Dermis blood vessel endothelial cell (primary cell): ENCODE measurements at regions not wholly inside any gene's neighbourhood (a gene's known extent, or its start where the extent isn't known, plus 50 kb on each side); places are given as distances from the start of the nearest gene placed in this dataset.

Experiments
- DNase-seq: peaks from one replicate; pipeline ENCODE4 v3.0.0; 2010

DNA sequence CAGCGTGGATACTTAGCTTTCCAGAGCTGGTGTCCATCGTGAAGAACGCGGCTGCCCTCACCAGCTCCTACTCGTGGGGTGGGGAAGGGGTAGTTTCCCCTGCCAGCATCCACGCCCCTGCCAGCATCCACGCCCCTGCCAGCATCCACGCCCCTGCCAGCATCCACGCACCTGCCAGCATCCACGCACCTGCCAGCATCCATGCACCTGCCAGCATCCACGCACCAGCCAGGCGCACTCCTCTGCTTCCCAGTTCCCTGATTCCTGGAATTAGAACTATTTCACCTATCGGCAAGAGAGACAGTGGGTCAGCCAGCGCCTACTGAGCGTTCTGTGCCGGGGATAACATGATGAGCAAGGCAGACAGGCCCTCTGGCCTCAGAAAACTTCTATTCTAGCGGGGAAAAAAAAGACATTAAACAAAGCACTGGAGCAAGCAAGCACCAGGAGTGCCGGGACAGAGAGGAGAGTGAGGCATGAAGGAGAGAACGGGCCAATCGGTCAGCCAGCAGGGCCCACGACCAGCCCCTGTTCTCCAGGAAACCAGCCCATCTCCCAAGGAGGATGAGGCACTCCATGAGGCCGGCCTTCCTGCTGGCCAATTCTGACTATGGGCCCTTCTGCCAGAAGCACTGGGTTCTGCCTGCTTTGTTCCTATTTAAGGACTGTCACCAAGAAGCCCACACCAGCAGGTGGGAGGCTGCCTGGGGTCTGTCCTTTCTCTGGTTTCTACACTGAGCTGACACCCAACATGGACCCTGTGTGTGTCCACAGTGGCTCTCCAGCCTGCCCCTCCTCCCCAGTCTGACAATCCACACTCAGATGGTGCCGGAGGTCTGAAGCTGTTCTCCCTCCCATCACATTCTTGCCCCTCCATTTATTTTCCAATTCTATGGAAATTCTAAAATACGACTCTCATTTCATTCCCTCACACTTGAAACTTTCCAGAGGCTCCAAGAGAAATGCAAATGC lies 78.4 kb upstream of the SALL3 start:
- no peak for DNase-seq

DNA sequence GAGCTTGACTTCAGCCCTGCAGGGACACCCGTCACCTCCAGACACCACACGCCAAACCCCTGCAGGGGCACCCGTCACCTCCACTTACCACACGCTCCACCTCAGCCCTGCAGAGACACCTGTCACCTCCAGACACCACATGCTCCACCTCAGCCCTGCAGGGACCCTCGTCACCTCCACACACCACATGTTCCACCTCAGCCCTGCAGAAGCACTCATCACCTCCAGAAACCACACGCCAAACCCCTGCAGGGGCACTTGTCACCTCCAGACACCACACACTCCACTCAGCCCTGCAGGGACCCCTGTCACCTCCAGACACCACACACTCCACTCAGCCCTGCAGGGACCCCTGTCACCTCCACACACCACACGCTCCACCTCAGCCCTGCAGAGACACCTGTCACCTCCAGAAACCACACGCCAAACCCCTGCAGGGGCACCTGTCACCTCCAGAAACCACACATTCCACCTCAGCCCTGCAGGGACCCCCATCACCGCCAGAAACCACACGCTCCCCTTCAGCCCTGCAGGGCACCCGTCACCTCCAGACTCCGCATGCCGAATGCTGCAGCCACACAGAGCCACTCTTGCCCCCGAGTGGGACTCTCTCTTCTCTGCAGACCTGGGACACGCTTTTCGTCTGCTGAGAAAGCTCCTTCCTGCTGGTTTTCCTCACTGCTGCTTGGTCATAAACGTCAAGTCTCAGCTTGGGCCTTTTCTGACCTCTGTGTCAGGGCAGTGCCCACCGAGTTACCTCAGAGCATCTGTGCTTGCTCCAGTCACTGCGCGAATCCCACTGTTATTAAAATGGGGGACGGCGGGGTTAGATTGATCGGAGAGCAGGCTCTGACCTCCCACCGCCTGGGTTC lies 77.5 kb upstream of the SALL3 start:
- DNase-seq, result no peak

DNA sequence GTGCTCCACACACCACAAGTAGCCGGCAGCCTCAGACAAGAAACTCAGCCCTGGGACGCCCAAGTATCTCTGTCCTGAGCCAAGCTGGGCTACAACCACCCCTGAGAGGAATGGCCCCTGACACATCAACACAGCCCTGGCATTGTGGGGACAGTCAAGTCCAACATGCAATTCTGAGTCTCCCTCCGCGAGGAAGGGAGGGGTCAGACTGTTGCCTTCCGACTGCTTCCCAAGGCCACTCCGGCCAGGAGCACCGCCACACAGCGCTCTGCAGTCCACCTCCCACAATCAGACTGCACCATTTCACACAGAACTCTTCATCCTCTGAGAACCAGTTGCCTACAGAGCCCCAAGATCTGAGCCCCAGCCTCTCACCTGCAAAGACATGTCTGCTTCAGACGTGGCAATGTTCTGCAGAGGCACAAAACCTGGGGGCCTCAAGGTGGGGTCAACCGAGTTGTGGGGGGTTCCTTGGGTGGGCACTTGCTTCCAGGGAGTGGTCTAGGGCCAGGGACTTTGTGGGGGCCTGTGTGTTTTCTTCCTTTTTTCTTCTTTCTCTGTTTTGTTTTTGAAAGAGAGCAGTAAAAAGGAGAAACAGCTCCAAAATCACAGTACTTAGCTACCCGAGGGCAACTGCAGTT lies 76.7 kb upstream of the SALL3 start:
- no peak for DNase-seq

DNA sequence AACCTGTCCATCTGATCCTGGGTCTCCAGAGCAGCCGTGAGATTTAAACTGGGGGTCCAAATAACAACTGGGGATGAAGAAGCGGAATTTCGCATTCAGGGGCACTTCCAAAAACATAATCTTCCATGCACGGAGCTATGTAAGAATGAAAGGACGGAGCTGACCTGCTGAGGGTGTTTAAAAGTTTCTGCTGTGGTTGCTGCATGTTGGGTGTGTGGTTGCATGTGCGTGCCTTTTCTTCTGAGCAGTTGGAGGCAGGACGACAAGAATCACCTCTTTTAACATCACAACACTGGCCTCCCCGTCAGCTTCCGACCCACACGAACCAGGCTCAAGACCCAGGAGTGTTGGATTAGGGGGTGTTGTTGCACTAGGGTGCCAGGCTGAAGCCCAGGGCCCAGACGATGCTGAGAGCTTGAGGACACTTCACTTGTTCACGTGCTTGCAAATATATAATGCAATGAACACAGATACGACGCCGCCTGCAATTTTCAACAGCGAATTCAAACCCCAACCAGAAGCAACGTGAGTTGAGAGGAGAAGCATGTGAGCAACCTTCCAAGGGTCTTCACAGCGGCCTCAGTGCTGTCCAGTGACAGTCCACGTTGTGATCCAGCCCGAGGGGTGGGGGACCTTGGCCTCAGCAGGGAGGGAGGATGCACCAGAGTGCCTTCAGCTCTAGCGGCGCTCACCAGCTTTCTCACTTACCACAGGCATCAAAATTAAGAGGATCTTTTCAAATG lies 76.0 kb upstream of the SALL3 start:
- DNase-seq, result no peak

DNA sequence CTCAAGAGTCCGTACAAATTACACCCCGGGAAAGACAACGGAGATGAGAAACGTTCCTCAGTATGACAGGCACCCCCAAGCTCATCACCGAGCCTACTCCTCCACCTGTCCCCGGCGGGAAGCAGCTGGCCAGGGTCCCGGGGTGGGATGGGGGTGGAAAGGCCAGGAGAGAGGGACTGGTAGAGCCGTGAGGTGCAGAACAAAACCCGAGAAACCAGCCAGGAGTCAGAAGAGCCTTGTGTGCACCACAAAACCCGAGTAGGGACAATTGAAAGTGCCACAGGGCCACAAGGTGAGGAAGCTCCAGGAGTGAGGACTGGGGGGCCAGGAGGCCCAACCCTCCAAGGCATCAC lies 75.5 kb upstream of the SALL3 start:
- DNase-seq, result no peak

DNA sequence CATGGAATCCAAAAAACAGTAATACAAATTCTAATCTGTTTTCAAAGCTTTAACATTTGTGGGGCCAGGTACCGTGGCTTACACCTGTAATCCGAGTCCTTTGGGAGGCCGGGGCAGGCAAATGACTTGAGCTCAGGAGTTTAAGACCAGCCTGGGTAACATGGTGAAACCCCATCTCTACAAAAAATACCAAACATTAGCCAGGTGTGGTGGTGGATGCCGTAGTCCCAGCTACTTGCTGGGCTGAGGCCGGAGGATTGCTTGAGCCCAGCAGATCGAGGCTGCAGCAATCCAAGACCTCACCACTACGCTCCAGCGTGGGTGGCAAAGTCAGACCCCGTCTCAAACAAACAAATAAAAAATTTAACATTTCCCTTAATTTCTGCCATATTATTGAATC lies 74.3 kb upstream of the SALL3 start:
- no peak for DNase-seq

DNA sequence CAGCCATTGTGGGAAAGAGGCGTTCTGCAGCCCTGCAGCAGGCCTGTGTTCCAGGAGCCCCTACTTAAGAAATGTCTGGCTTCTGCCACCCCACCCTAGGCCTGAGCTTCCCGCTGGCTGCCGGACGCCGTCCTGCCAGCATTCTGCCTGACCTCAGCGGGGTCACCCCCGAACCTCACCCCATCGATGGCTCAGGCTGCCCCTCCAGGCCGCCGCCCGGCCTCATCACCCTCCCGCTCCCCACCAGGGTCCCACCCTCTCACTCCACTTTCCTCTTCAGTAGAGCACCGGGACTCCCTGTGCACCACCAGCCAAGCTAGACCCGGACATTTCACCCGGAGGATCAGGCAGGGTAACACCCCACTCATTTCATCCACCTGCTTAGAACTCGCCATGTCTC lies 73.6 kb upstream of the SALL3 start:
- no peak for DNase-seq

DNA sequence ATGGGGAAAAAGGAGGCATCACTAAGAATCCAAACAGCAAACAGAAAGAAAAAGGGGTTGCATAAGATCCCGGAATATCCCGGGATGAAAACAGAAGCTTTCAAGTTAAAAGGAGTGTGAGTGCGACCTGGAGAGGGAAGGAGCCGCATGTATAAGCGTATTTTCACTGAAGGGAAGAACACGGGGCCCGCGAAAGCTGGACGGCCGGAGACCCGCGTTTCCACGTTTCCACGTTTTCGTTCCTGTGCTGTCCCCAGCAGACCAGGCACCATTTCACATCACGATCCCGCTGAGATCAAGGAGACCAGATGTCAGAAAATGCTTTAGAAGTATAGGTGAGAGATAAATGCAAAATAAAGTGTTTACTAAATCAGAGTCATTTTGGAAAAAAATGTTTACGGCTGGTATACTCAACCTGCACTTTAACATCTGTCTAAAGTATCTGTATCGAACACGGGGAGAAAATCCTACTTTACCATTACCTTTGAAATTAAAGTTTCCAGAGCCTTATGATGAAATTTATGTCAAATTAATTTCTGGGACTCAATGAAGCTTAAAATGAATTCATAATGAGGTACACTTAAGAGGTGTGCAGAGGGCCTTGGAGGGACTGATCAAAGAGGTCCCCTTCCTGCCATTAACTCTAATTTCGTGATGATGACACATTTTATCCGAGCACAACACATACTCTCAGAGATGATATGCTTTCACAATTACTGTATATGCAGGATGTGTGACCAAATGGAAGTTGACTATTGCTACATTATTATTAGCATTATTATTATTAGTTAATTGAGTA lies 71.0 kb upstream of the SALL3 start:
- DNase-seq, result no peak

DNA sequence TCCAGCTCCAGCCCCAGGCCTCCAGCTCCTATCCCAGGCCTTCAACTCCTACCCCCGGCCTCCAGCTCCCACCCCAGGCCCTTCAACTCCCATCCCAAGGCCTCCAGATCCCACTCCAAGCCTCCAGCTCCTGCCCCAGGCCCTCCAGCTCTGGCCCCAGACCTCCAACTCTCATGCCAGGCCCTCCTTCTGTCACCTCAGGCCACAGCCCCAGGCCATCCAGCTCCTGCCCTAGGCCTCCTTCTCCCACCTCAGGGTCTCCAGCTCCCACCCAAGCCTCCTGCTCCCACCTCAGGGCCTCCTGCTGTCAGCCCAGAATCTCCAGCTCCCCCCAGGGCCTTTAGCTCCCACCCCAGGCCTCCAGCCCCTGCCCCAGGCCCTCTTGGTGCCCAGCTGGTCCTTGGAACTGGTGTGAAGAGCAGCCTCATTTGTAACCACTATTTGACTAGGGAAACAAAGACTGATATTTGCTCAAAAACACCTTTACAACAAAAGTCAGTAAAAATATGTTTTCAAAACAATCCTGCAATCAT lies 67.8 kb upstream of the SALL3 start:
- DNase-seq, result no peak

DNA sequence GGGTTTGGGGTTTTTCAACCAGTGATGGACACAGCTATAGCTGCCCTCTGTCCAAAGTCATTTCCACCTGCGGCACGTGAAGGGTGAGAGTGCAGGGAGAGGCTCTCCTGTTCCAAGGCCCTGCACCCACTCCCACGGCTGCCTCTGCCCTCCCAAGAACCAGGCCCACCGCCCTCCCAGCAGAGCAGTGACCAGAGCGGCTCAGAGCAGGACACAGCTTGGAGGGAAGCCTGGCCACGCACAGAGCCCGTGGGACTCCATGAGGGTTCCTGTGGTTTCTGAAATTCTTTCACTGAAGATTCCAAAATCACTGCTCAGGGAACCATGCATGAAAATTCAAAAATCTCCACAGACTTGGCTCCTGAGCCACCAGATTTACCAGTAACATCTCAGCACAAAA lies 67.3 kb upstream of the SALL3 start:
- DNase-seq, result no peak

DNA sequence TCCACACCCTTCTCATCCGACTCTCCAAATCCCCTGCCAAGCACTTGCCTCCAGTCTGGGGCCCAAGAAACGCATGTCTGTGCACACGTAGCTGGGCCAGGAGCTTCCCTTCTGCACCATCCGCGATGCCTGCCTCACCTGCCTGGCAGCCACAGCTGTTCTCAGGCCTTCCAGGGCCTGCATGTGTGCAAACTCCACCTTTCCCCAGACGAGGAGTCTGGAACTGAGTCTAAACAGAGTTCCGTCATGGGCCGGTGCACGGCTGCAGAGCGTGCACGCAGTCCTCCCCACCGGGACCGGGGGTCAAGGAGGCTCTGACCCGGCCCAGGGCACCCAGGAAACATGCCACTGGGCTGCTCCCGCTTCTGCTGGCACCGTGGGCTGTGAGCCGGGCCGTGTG lies 66.8 kb upstream of the SALL3 start:
- DNase-seq, result no peak

DNA sequence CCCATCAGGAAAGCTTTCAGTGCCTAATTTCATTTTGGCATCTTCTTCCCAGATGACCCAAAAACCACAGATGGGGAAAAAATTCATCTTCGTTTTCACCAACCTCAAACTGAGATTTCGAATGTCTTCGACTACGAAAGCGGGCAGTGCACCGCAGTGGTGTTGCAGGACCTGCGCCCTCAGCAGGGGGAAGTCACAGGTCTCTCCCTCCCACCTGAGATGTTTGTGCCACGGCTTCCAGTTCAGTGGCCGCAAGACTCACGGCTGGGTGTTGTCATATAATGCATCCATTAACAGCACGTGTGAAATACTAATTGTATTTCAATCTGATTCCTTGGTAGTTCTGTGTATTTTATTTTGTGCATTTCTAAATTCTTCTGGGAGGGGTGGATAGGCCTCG lies 66.2 kb upstream of the SALL3 start:
- no peak for DNase-seq

DNA sequence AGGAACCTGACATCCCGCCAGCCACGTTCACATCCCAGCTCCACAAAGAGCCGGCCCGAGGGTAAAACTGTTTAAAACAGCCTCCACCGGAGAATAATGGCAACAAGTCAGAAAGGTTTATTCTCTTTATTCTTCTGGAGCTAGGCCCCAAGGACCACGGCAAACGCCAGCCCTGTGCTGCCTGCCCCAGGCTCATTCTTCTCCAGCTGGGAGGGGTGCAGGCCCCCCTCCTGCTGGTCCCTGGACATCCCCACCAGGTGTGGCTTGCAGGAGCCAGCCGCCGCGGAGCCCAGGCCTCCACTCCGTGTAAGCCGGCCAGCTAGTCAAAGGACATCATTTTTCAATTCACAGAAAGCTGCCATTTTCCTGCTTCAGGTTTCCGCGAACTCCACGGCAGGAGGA lies 65.8 kb upstream of the SALL3 start:
- DNase-seq, result no peak

DNA sequence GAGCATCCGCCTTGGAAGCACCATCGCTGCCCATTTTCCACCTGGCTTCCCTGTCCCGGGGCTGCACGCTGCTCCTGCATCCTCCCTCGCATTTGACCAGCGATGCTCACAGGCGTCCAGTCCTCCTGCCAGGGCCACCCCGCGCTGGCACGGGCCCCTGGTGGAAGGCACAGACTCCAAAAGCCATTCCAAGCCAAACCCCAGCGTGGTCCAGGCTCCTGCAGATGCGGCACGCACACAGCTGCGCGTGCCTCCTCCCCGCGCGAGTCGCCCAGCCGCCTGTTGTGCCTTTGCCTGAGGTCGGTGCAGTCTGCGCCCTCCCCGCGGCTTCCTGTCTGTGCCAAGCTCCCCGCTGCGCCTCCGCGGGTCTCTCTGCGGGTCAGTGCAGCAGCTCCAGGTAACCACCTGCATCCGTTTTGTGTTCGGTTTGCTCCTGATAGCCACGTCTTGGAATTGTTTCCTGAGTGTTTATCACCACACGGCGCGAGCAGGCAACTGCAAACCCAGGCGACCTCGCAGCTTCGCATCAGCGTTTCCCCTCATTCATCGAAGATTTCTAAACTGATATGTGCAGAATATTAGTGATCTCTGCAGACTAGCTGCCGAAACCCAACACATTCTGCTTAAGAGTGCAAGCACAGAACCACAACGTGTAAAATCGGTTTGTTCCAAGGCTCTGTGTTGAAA lies 65.2 kb upstream of the SALL3 start:
- no peak for DNase-seq

DNA sequence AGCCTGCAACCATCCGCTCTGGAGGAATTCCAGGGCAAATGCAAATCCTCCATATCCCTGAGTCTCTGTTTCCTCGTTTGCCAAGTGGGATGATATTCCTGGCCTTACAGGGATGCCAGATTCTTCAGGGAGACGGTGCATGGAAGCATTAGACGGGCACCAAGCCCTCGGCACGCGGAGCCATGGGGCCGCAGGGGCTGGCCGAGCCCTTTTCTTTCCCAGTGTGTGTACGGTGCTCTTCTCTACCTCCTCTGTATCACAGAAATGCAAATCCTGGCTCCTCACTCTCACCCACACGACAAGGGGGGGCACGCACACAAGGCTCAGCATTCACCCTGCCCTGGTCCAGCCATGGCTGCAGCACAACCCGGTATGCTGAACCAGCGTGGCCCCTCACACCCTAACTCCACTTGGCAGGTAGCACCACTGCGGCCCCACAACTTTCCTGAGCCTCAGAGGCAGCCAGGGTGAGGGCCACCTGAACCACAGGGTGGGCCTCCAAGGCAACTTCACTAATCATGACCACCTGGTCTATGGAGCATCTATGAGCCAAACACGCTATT lies 64.1 kb upstream of the SALL3 start:
- no peak for DNase-seq

DNA sequence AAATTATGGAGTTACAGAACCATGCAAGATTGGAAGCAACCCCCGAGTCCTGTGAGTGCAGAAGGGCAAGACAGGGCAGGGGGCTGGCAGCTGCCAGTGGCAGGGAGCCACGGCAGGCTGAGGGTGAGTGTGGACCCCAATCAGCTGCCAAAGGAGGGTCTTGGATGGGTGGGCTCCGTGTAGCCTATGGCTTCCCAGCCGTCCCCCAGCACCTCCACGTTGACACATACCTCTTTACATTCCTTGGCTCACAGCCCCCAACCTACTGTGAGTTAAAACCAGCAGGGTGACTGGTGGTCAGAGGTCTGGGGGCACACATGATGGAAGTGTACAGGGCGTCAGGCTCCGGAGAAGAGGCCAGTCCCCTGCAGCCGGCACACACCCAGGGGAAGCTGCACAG lies 60.9 kb upstream of the SALL3 start:
- no peak for DNase-seq

DNA sequence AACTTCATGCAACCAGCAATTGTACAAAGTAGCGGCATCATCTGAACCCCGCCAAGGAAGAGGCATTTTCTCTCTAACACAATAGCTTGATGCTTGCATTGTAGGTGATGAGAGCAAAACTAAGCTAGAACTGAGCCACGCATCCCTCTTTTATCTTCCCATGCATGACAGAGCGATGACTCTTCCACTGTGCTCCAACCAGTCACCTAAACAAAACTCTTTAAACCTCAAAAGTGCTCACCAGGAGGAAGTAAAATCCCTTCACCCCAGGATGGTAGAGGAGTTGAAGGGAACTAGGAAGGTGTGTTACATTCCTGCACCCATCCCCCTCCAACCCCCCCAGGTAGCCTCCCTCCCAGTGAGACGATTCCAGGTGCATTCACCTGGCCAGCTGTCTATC lies 59.7 kb upstream of the SALL3 start:
- DNase-seq, result no peak

DNA sequence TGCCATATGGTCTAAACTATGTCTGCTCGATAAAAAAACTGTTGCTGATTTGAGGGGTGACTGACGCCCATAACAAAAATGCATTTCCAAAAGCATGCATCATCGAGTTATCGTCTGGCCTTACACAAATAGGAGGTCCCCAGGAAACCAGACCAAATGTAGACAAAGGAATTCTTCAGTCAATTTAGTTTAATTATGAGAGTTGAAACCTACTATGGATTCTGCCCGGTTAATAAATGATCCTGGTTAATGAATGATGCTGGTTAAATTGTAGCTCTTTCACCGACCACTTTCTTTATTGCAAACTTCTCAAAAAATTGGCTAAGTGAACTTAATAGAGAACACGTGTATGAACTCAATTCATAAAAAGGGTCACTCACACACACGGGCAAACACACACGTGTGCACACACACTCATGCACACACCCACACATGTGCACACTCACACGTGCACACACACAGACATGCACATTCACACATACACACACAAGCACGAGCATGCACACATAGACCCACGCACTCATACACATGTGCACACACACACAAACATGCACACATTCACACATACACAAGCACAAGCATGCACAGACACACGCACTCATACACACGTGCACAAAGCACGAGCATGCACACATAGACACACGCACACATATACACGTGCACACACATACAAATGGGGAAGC lies 59.0 kb upstream of the SALL3 start:
- DNase-seq, result no peak

DNA sequence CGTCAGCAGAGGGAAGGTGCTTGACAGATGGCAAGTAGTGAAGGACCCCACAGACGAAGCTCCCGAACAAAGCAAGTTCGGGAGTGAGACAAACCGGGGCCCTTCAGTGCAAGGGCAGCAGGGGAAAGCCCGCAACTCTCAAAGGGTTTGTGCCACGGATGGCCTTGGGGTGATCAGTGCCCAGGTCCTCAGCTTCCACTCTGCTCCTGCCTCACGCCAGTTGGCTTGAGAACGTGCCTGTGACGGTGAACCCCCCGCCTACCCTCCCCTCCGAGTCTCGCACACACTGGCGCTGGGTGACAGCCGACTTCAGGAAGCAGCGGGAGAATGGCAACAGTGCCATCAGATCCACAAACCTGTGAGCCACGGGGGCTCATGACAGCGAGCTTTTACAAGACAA lies 56.8 kb upstream of the SALL3 start:
- no peak for DNase-seq

DNA sequence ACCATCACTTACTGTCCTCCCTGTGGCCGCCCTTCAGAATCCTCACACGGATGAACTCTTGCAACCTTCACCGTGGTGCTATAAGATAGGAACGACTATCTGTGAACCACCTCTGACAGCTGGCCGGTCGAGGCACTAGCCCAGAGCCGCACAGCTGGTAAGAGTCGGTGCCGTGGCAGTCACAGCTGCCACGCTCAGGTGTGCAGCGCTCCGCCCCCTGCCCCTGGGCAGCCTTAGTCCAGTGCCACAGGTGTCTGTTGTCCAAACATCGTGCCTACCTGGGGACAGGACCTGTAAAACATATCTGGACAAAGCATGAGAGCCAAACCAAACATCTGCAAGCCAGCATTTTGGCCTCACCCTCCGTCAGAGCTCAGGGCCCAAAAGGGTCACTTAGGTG lies 55.3 kb upstream of the SALL3 start:
- DNase-seq, result no peak
